ENCODE measurements at regions not wholly inside any gene's neighbourhood (a gene's known extent, or its start where the extent isn't known, plus 50 kb on each side); places are given as distances from the start of the nearest gene placed in this dataset.

GRCh38 chr11:115555336-115556090, 51.3 kb upstream of the CADM1 start:
- no peaks in the 10 kb centered on the region for H3K79me2 ChIP-seq (ENCODE audit: control insufficient read depth, low read length)
- no peak for TF ChIP-seq CTCF (IDR thresholded peaks at IDR 0.05; ENCODE audit: low read depth, low read length, poor library complexity, severe bottlenecking)
- TF ChIP-seq EZH2phosphoT487 (IDR thresholded peaks at IDR 0.05; ENCODE audit: borderline replicate concordance, low read length): no peak
- no peak overlapping the region for H3K4me3 ChIP-seq (ENCODE audit: low read length)
- H4K20me1 ChIP-seq (ENCODE audit: control insufficient read depth, insufficient read depth, low read depth, low read length): no peaks in the 10 kb centered on the region
- H3F3A ChIP-seq (ENCODE audit: control insufficient read depth, insufficient read depth): no peaks in the 10 kb centered on the region
- H3K27ac ChIP-seq (ENCODE audit: low read depth, low read length): no peak overlapping the region
- no peaks in the 10 kb centered on the region for H3K9me2 ChIP-seq (replicated peaks; ENCODE audit: control insufficient read depth, low read length)
- H3K27me3 ChIP-seq (ENCODE audit: control insufficient read depth, low read length): no peaks in the 10 kb centered on the region
- no peaks in the 10 kb centered on the region for H3K36me3 ChIP-seq (ENCODE audit: control insufficient read depth, low read length)
- H3K4me2 ChIP-seq (ENCODE audit: low read length): no peak overlapping the region
- no peaks in the 10 kb centered on the region for H3K9me3 ChIP-seq (ENCODE audit: control insufficient read depth, insufficient read depth, low read length)
- no peaks in the 10 kb centered on the region for H3K4me1 ChIP-seq (ENCODE audit: control insufficient read depth, low read length)

Data from DOHH2 (cell line).